ENCODE measurements at regions not wholly inside any gene's neighbourhood (a gene's known extent, or its start where the extent isn't known, plus 50 kb on each side); places are given as distances from the start of the nearest gene placed in this dataset.

DNA sequence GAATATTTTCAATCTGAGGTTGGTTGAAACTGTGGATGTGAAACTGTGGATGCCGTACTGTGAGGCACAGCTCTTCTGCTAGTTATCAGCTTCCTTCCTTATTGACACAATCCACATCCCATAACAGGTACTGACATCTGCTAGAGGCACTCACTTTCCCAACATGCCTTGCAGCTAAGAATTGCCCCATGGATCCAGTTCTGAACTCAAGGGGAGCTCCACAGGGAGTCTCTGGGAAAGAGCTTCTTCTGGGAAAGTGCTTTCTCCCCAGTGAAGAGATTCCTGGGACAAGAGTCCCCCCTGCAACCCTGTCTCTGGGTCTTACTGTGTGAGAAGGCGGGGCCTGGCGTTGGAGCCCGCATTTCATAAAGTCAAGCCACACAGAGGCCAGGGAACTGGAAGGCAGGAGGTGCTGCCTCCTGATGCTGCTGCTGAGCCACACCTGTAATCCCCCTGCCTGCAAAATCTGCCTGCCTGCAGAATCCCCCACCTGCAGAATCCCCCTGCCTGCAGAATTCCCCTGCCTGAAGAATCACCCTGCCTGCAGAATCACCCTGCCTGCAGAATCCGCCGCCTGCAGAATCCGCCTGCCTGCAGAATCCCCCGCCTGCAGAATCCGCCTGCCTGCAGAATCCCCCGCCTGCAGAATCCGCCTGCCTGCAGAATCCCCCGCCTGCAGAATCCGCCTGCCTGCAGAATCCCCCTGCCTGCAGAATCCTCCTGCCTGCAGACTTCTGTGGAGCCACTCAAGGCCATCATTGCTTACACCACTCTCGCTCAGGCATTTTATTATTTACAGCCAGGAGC lies 305.4 kb downstream of the FOXL1 start:
- Histone ChIP-seq H3K4me1 (ENCODE audit: control insufficient read depth, extremely low read depth, insufficient read depth, low read length) (peaks cover 3% of the 10 kb centered on the region), H3K4me2 (ENCODE audit: extremely low read depth, insufficient read depth, low read length) (no peak overlapping the region), H3K27ac (ENCODE audit: insufficient read depth, low read length) (no peak overlapping the region), H3K36me3 (ENCODE audit: control insufficient read depth, insufficient read depth, low read length) (no peaks in the 10 kb centered on the region), H3K79me2 (ENCODE audit: control insufficient read depth, insufficient read depth, low read length) (no peaks in the 10 kb centered on the region), H4K20me1 (ENCODE audit: control insufficient read depth, extremely low read depth, insufficient read depth, low read length) (no peaks in the 10 kb centered on the region), H2AFZ (ENCODE audit: low read length) (no peak overlapping the region), H3K9ac (ENCODE audit: insufficient read depth, low read length) (no peak overlapping the region), H3K27me3 (ENCODE audit: control insufficient read depth, insufficient read depth, low read length) (peaks cover 3% of the 10 kb centered on the region), H3K9me3 (ENCODE audit: control insufficient read depth, insufficient read depth, low read depth, low read length) (no peaks in the 10 kb centered on the region), H3K4me3 (replicated peaks in 1 of 4; ENCODE audit: control extremely low read depth in 1 of 4, insufficient read depth in 1 of 4, low read depth in 3 of 4, low read length in 4 of 4) (no peak overlapping the region)
- DNase-seq (ENCODE audit: low read depth in 2 of 2) = no peak
- TF ChIP-seq EZH2 (IDR thresholded peaks at IDR 0.05; ENCODE audit: low read length, missing control alignments) (no peak), CTCF (conservative IDR thresholded peaks at IDR 0.05 in 1 of 2, IDR thresholded peaks at IDR 0.05 in 1 of 2; ENCODE audit: low read depth in 1 of 2, low read length in 2 of 2) (no peak)

DNA sequence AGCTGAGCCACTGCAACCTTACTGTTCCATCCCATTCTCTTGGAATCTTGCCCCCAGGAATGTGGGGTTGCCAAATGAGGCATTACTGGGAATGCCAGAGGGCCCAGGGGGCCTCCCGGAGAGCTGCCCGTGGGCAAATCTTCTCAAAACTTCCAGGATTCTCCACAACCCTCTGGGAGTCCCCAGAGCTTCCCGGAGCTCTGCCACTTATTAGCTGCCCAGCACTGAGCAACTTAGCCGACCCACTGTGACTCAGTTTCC lies 306.0 kb downstream of the FOXL1 start:
- no peak for DNase-seq (ENCODE audit: low read depth in 2 of 2)
- no peaks in the 10 kb centered on the region for H4K20me1 ChIP-seq (ENCODE audit: control insufficient read depth, extremely low read depth, insufficient read depth, low read length)
- no peak for TF ChIP-seq EZH2 (IDR thresholded peaks at IDR 0.05; ENCODE audit: low read length, missing control alignments)
- TF ChIP-seq CTCF (conservative IDR thresholded peaks at IDR 0.05 in 1 of 2, IDR thresholded peaks at IDR 0.05 in 1 of 2; ENCODE audit: low read depth in 1 of 2, low read length in 2 of 2) = no peak
- H3K4me3 ChIP-seq (replicated peaks in 1 of 4; ENCODE audit: control extremely low read depth in 1 of 4, insufficient read depth in 1 of 4, low read depth in 3 of 4, low read length in 4 of 4) = no peak overlapping the region
- H3K9ac ChIP-seq (ENCODE audit: insufficient read depth, low read length) = no peak overlapping the region
- peaks cover 3% of the 10 kb centered on the region for H3K4me1 ChIP-seq (ENCODE audit: control insufficient read depth, extremely low read depth, insufficient read depth, low read length)
- no peak overlapping the region for H3K4me2 ChIP-seq (ENCODE audit: extremely low read depth, insufficient read depth, low read length)
- H3K9me3 ChIP-seq (ENCODE audit: control insufficient read depth, insufficient read depth, low read depth, low read length) = no peaks in the 10 kb centered on the region
- no peak overlapping the region for H3K27ac ChIP-seq (ENCODE audit: insufficient read depth, low read length)
- H3K27me3 ChIP-seq (ENCODE audit: control insufficient read depth, insufficient read depth, low read length) = peaks cover 3% of the 10 kb centered on the region
- H3K79me2 ChIP-seq (ENCODE audit: control insufficient read depth, insufficient read depth, low read length) = no peaks in the 10 kb centered on the region
- no peak overlapping the region for H2AFZ ChIP-seq (ENCODE audit: low read length)
- no peaks in the 10 kb centered on the region for H3K36me3 ChIP-seq (ENCODE audit: control insufficient read depth, insufficient read depth, low read length)

- H3K9ac ChIP-seq (ENCODE audit: insufficient read depth, low read length) = no peak overlapping the region
- H3K4me1 ChIP-seq (ENCODE audit: control insufficient read depth, extremely low read depth, insufficient read depth, low read length) = peaks cover 3% of the 10 kb centered on the region
- DNase-seq (ENCODE audit: low read depth in 2 of 2) = no peak
- no peak overlapping the region for H3K27ac ChIP-seq (ENCODE audit: insufficient read depth, low read length)
- no peak overlapping the region for H3K4me3 ChIP-seq (replicated peaks in 1 of 4; ENCODE audit: control extremely low read depth in 1 of 4, insufficient read depth in 1 of 4, low read depth in 3 of 4, low read length in 4 of 4)
- no peaks in the 10 kb centered on the region for H3K79me2 ChIP-seq (ENCODE audit: control insufficient read depth, insufficient read depth, low read length)
- H3K4me2 ChIP-seq (ENCODE audit: extremely low read depth, insufficient read depth, low read length) = no peak overlapping the region
- no peak for TF ChIP-seq CTCF (conservative IDR thresholded peaks at IDR 0.05 in 1 of 2, IDR thresholded peaks at IDR 0.05 in 1 of 2; ENCODE audit: low read depth in 1 of 2, low read length in 2 of 2)
- TF ChIP-seq EZH2 (IDR thresholded peaks at IDR 0.05; ENCODE audit: low read length, missing control alignments) = no peak
- H2AFZ ChIP-seq (ENCODE audit: low read length) = no peak overlapping the region
- peaks cover 3% of the 10 kb centered on the region for H3K27me3 ChIP-seq (ENCODE audit: control insufficient read depth, insufficient read depth, low read length)
- no peaks in the 10 kb centered on the region for H4K20me1 ChIP-seq (ENCODE audit: control insufficient read depth, extremely low read depth, insufficient read depth, low read length)
- no peaks in the 10 kb centered on the region for H3K36me3 ChIP-seq (ENCODE audit: control insufficient read depth, insufficient read depth, low read length)
- H3K9me3 ChIP-seq (ENCODE audit: control insufficient read depth, insufficient read depth, low read depth, low read length) = no peaks in the 10 kb centered on the region
These were observed 306.8 kb downstream of the FOXL1 start for GRCh38 chr16:86885139-86885538.
